Activated naive CD8-positive, alpha-beta T cell treated with anti-CD3 and anti-CD28 coated beads, Interleukin-2, amount 50 U/mL, for 24 hours (primary cell): ENCODE measurements at regions not wholly inside any gene's neighbourhood (a gene's known extent, or its start where the extent isn't known, plus 50 kb on each side); places are given as distances from the start of the nearest gene placed in this dataset.
"Not testable (repeated sequence)": the region's sequence is repeated elsewhere in the genome, so short reads cannot be mapped to it uniquely, and the experiment has no call there.

Source experiments
- ATAC-seq: fragments of 150-1000 bp; cut with Tn5 transposase; one replicate; pipeline ENCODE4 v1.10.0; 2021
- DNase-seq: peaks from one replicate; pipeline ENCODE4 v3.0.0; 2021
- H3K27ac Mint-ChIP-seq: one replicate; pipeline ENCODE4 v1.8.0; 2021; ENCODE audit warnings: mild to moderate bottlenecking, mixed read lengths
- H3K27me3 Mint-ChIP-seq: one replicate; pipeline ENCODE4 v1.8.0; 2021; ENCODE audit warnings: mixed read lengths
- H3K36me3 Mint-ChIP-seq: one replicate; pipeline ENCODE4 v1.8.0; 2021; ENCODE audit warnings: low read depth, mixed read lengths
- H3K4me1 Mint-ChIP-seq: one replicate; pipeline ENCODE4 v1.8.0; 2021; ENCODE audit warnings: mixed read lengths
- H3K4me3 Mint-ChIP-seq: one replicate; pipeline ENCODE4 v1.8.0; 2021; ENCODE audit warnings: mild to moderate bottlenecking, moderate library complexity, mixed read lengths
- H3K9me3 Mint-ChIP-seq: one replicate; pipeline ENCODE4 v1.8.0; 2021; ENCODE audit warnings: mixed read lengths

DNA sequence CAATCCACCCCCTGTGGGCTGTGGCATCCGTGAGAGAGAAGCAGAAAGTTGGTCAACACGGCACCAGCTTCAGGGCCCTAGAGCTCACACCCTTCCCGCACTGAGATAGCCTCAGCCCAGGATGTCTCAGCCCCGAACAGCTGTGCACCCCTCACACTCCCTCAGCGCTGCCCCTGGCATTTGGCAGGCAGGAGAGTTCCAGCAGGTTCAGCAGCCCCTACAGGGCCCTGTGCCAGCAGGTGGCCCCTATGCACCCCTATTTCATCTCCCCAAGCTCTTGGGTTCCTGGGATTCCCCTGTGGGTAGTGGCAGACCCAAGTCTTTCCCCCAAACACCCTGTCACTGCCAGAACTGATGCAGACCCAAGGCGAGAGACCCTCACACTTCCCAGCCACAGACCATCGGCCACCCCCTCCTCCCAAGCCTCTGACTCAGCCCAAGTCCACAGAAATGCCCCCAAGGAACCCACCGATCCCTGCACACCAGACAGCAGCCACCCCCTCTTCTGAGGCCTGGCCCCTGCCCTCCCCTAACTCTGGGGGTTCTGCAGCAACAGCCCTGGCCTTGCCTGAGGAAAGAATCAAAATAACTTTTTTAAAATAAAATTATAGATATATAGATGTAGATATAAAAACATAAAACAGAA, 183.6 kb downstream of the IGLL1 start:
- Mint-ChIP-seq H3K4me3 (no peak overlapping the region), H3K27me3 (no peaks in the 10 kb centered on the region), H3K9me3 (no peaks in the 10 kb centered on the region), H3K36me3 (no peaks in the 10 kb centered on the region), H3K4me1 (no peaks in the 10 kb centered on the region), H3K27ac (no peak overlapping the region)
- no peak for DNase-seq
- no peak for ATAC-seq

GRCh38 chr22:23395530-23396361, 184.3 kb downstream of the IGLL1 start:
- DNase-seq = no peak
- H3K36me3 Mint-ChIP-seq = no peaks in the 10 kb centered on the region
- no peak overlapping the region for H3K27ac Mint-ChIP-seq
- no peaks in the 10 kb centered on the region for H3K4me1 Mint-ChIP-seq
- no peaks in the 10 kb centered on the region for H3K9me3 Mint-ChIP-seq
- ATAC-seq = no peak
- H3K27me3 Mint-ChIP-seq = no peaks in the 10 kb centered on the region
- no peak overlapping the region for H3K4me3 Mint-ChIP-seq

DNA sequence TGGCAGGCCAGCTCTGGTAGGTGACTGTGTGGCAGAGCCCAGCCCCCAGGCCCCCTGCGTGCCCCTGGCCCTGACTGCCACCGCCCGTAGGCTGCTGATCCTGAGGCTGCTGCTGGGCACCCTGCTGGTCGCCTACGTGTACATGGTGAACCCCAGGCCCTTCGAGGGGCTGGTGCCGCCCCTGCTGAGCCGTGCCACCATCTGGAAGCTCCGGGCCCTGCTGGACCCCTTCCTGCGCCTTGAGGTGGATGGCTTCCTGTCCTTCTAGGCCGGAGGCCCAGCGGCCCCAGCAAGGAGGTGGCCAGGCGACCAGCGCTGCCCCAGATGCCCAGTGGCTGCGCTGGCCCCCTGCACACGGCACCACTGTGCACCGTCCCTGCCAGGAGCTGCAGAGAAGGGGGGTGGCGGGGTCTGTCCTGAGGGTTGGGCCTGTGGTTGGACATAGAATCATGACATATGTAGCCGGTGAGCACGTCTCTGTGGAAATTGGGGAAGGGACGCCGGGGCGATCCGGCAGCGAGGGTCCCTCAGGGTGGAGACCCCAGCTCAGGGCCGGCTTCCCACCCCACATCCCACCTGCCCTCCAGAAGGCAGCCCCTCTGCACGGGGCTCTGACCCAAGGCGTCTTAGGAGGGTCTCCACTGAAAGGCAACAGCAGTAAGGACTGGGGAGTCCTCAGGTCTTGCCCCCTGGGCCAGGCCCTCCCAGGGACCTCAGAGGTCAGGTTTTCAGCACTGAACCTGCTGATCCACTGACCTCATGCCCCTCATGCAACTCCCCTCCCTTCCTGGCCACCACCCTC, 185.4 kb downstream of the IGLL1 start:
- Mint-ChIP-seq H3K9me3 (no peaks in the 10 kb centered on the region), H3K4me3 (no peak overlapping the region), H3K27ac (no peak overlapping the region), H3K36me3 (no peaks in the 10 kb centered on the region), H3K4me1 (no peaks in the 10 kb centered on the region), H3K27me3 (no peaks in the 10 kb centered on the region)
- ATAC-seq = no peak
- no peak for DNase-seq

DNA sequence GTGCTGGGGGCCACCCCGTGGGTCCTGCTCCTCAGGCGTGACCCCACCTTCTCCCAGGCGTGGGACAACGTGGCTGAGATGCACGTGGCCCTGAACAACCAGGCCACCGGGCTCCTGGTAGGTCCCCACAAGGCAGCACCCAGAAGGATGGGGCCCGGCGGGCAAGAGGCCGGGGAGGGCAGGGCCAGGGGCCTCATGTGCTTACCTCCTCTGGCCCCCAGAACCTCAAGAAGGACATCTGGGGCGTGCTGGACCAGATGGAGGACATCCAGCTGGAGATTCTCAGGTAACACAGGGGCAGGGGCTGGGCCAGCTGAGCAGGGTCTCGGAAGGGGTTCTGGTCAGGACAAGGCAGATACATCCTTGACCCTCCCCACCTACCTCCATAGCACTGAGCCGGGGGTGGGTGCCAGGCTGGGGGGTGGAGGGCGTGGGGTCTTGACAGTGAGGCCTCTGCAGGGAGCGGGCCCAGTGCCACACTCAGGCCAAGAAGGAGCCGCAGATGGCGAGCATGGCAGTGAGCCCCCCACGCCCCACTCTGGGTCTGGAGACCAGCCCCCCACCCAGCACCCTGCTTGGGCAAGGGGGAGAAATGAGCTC, 186.3 kb downstream of the IGLL1 start:
- ATAC-seq = no peak
- no peaks in the 10 kb centered on the region for H3K4me1 Mint-ChIP-seq
- no peaks in the 10 kb centered on the region for H3K9me3 Mint-ChIP-seq
- DNase-seq = no peak
- no peak overlapping the region for H3K4me3 Mint-ChIP-seq
- no peaks in the 10 kb centered on the region for H3K27me3 Mint-ChIP-seq
- H3K36me3 Mint-ChIP-seq = no peaks in the 10 kb centered on the region
- no peak overlapping the region for H3K27ac Mint-ChIP-seq

GRCh38 chr22:23393199-23393598, 186.9 kb downstream of the IGLL1 start:
- not testable (repeated sequence) for H3K27ac Mint-ChIP-seq, H3K4me1 Mint-ChIP-seq, H3K9me3 Mint-ChIP-seq, H3K36me3 Mint-ChIP-seq, ATAC-seq, H3K27me3 Mint-ChIP-seq, H3K4me3 Mint-ChIP-seq, DNase-seq

GRCh38 chr22:23392420-23393121, 187.5 kb downstream of the IGLL1 start:
- Mint-ChIP-seq H3K9me3 (no peaks in the 10 kb centered on the region), H3K4me1 (no peaks in the 10 kb centered on the region)

GRCh38 chr22:23391022-23391421, 189.1 kb downstream of the IGLL1 start:
- Mint-ChIP-seq H3K27ac (no peak overlapping the region), H3K4me3 (no peak overlapping the region), H3K4me1 (no peaks in the 10 kb centered on the region), H3K36me3 (no peaks in the 10 kb centered on the region), H3K9me3 (no peaks in the 10 kb centered on the region), H3K27me3 (no peaks in the 10 kb centered on the region)
- ATAC-seq (no peak), DNase-seq (no peak)

More at GRCh38 chr22:23392420-23393121, 187.5 kb downstream of the IGLL1 start:
- Mint-ChIP-seq H3K4me3 (no peak overlapping the region), H3K27me3 (no peaks in the 10 kb centered on the region), H3K36me3 (no peaks in the 10 kb centered on the region), H3K27ac (no peak overlapping the region)
- DNase-seq (no peak), ATAC-seq (no peak)

DNA sequence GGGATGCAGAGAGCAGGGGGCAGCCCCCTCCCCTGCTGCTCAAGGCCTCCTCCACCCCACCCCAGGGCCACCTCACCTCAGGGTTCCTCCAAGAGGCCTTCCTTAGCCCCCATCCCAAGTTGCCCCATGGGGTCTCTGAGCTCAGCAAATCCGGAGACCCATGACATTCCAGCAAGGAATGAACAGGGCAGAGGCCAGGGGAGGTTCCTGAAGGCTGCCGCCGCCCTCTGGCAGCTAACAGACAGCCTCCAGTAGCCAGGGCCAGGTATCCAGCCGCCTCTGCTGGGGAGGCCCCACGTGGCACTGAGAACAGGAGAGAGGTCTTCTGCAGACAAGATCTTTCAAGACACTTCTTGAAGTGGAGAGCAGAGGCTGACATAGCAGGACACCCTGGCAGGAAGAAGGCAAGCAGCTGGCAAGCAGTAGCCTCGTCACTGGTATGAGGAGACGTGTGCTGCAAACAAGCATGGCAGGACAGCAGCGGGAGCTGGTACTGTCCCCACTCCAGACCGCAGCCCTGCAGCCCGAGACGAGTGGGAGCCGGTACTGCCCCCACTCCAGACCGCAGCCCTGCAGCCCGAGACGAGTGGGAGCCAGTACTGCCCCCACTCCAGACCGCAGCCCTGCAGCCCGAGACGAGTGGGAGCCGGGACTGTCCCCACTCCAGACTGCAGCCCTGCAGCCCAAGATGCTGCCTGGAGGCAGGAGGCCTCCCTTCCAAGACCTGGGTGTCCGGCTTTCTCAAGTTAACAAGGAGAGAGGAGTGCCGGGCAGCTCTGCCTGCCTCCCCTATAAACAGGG, 190.6 kb downstream of the IGLL1 start:
- DNase-seq (no peak), ATAC-seq (no peak)
- no peaks in the 10 kb centered on the region for H3K36me3 Mint-ChIP-seq
- H3K27ac Mint-ChIP-seq = no peak overlapping the region
- no peaks in the 10 kb centered on the region for H3K9me3 Mint-ChIP-seq
- H3K27me3 Mint-ChIP-seq = no peaks in the 10 kb centered on the region
- H3K4me3 Mint-ChIP-seq = no peak overlapping the region
- H3K4me1 Mint-ChIP-seq = no peaks in the 10 kb centered on the region

DNA sequence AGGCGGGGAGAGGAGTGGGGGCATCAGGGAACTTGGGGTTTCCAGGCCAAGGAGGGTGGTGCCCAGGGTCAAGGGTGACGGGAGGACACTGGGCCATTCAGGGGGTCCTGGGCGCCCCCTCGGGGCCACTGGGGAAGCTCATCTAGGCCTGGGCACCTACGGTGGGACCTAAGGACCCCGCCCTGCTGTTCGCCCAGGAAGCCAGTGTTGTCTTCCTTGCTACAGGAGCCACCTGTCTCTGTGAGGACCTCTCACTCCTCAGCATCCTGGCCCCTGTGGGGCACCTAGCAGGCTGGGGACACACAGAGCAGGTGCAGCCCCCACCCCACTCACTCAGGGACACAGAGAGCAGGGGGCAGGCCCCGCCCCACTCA, 191.6 kb downstream of the IGLL1 start:
- no peak overlapping the region for H3K27ac Mint-ChIP-seq
- H3K27me3 Mint-ChIP-seq = no peaks in the 10 kb centered on the region
- H3K4me3 Mint-ChIP-seq = no peak overlapping the region
- no peaks in the 10 kb centered on the region for H3K9me3 Mint-ChIP-seq
- H3K36me3 Mint-ChIP-seq = no peaks in the 10 kb centered on the region
- no peak for DNase-seq
- no peak for ATAC-seq
- H3K4me1 Mint-ChIP-seq = no peaks in the 10 kb centered on the region

DNA sequence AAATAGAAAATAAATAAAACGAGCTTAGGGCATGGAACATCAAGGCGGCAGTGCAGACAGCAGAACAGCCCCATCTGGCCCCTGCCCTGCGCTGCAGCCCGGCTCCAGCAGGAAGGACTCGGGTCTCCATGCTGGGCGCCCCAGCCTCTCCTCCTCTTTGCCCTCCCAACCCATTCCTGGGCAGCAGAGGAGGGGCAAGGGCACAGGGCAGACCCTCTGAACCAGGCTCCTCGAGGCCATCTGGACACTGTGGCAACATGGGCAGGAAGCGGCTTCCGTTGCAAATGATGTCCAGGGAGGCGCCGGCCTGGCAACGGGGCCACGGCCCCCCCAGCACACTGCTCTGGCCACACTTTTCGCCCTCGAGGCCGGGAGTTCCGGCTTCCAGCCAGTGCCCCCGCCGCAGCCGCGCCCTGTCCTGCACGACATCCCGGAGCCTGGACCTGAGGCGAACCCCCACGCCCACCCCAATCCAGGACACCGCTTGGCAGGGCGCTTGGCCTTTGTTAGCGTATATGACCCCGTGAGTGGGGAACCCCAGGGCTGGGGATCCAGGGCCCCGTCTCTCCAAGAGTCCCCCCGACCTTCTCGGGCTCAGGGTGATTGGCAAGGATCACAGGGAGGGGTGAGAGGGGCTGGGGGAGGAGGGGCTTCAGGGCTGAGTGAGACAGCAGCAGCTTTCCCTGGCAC, 192.1 kb downstream of the IGLL1 start:
- DNase-seq (no peak), ATAC-seq (no peak)
- Mint-ChIP-seq H3K4me1 (no peaks in the 10 kb centered on the region), H3K36me3 (no peaks in the 10 kb centered on the region), H3K27me3 (no peaks in the 10 kb centered on the region), H3K4me3 (no peak overlapping the region), H3K27ac (no peak overlapping the region), H3K9me3 (no peaks in the 10 kb centered on the region)

- no peak overlapping the region for H3K27ac Mint-ChIP-seq
- no peaks in the 10 kb centered on the region for H3K4me1 Mint-ChIP-seq
- no peaks in the 10 kb centered on the region for H3K27me3 Mint-ChIP-seq
- ATAC-seq (no peak), DNase-seq (no peak)
- no peaks in the 10 kb centered on the region for H3K36me3 Mint-ChIP-seq
- H3K4me3 Mint-ChIP-seq = no peak overlapping the region
- H3K9me3 Mint-ChIP-seq = no peaks in the 10 kb centered on the region
Observed at GRCh38 chr22:23386822-23387580, 193.1 kb downstream of the IGLL1 start.

GRCh38 chr22:23385678-23386631, 194.1 kb downstream of the IGLL1 start:
- H3K27me3 Mint-ChIP-seq = no peaks in the 10 kb centered on the region
- no peak overlapping the region for H3K4me3 Mint-ChIP-seq
- ATAC-seq (peak; percentile 73), DNase-seq (peak; percentile 86)
- no peaks in the 10 kb centered on the region for H3K9me3 Mint-ChIP-seq
- H3K27ac Mint-ChIP-seq = no peak overlapping the region
- no peaks in the 10 kb centered on the region for H3K4me1 Mint-ChIP-seq
- H3K36me3 Mint-ChIP-seq = no peaks in the 10 kb centered on the region
